ENCODE measurements at regions not wholly inside any gene's neighbourhood (a gene's known extent, or its start where the extent isn't known, plus 50 kb on each side); places are given as distances from the start of the nearest gene placed in this dataset.

DNA sequence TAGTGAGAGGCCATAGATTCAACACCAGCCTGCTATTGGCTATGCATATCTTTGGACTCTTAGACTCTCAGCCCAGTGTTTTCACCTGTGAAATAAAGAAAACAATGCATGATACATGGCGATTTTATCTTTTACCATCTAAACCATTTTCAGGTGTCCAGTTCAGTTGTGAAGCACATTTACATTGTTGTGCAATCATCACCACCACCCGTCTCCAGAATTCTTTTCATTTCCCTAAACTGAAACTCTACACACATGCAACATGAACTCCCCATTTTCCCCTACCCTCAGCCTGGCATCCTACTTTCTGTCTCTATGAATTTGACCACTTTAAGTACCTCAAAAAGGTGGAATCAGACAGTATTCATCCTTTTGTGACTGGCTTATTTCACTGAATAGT lies 420.6 kb downstream of the MED10 start:
- in situ Hi-C loops (cut with MboI; ENCODE audit: low pct_ligation_motif_present in 1 of 4, low pct_unique_long_range_greater_than_20kb in 1 of 4, low sequenced_read_pairs in 3 of 4) (no loop called here), intact Hi-C loops (cut with DNase I; ENCODE audit: low total_unique reads) (no loop called here)
- no peak overlapping the region for H3K27ac ChIP-seq
- no peaks in the 10 kb centered on the region for H3K9me3 ChIP-seq
- DNase-seq: no peak
- 84% methylated on average over 2 of the region's 2 CpGs for WGBS, 2 donors (ENCODE audit: low coverage in 1 of 2)
- H3K4me1 ChIP-seq: no peaks in the 10 kb centered on the region
- H3K27me3 ChIP-seq: no peaks in the 10 kb centered on the region
- no peak for TF ChIP-seq POLR2AphosphoS5 (IDR thresholded peaks at IDR 0.05)
- TF ChIP-seq, protein P1, sequence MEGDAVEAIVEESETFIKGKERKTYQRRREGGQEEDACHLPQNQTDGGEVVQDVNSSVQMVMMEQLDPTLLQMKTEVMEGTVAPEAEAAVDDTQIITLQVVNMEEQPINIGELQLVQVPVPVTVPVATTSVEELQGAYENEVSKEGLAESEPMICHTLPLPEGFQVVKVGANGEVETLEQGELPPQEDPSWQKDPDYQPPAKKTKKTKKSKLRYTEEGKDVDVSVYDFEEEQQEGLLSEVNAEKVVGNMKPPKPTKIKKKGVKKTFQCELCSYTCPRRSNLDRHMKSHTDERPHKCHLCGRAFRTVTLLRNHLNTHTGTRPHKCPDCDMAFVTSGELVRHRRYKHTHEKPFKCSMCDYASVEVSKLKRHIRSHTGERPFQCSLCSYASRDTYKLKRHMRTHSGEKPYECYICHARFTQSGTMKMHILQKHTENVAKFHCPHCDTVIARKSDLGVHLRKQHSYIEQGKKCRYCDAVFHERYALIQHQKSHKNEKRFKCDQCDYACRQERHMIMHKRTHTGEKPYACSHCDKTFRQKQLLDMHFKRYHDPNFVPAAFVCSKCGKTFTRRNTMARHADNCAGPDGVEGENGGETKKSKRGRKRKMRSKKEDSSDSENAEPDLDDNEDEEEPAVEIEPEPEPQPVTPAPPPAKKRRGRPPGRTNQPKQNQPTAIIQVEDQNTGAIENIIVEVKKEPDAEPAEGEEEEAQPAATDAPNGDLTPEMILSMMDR (IDR thresholded peaks at IDR 0.05): no peak
- no peak for TF ChIP-seq EP300 (IDR thresholded peaks at IDR 0.05; ENCODE audit: low read depth)
- no peak for TF ChIP-seq POLR2A (IDR thresholded peaks at IDR 0.05)
- no peaks in the 10 kb centered on the region for H3K36me3 ChIP-seq
- no peak overlapping the region for H3K4me3 ChIP-seq

DNA sequence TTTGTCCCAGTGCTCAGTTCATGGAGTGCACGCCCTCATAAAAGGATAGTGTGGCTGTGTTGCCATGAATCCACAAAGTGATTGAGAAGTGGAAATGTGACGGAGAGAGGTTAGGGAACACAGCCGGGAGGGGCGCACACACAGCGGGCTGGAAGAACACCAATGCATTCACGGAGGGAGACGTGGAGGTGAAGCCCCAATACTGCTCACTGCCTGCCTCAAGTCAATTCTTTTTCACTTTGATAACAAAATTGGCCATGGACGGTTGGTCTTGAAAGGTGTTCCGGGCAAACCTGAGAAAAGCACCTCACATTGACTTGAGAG lies 424.1 kb downstream of the MED10 start:
- no peaks in the 10 kb centered on the region for H3K4me1 ChIP-seq
- H3K4me3 ChIP-seq: no peak overlapping the region
- H3K9me3 ChIP-seq: no peaks in the 10 kb centered on the region
- H3K27ac ChIP-seq: no peak overlapping the region
- TF ChIP-seq POLR2A (IDR thresholded peaks at IDR 0.05): no peak
- no peak for TF ChIP-seq EP300 (IDR thresholded peaks at IDR 0.05; ENCODE audit: low read depth)
- TF ChIP-seq, protein P1 (IDR thresholded peaks at IDR 0.05): no peak
- intact Hi-C loops (cut with DNase I; ENCODE audit: low total_unique reads): no loop called here
- in situ Hi-C loops (cut with MboI; ENCODE audit: low pct_ligation_motif_present in 1 of 4, low pct_unique_long_range_greater_than_20kb in 1 of 4, low sequenced_read_pairs in 3 of 4): no loop called here
- no peak for DNase-seq
- H3K36me3 ChIP-seq: no peaks in the 10 kb centered on the region
- H3K27me3 ChIP-seq: no peaks in the 10 kb centered on the region
- WGBS, 2 donors (ENCODE audit: low coverage in 1 of 2): 77 to 100% methylated on average over 1 to 9 of the region's 9 CpGs

DNA sequence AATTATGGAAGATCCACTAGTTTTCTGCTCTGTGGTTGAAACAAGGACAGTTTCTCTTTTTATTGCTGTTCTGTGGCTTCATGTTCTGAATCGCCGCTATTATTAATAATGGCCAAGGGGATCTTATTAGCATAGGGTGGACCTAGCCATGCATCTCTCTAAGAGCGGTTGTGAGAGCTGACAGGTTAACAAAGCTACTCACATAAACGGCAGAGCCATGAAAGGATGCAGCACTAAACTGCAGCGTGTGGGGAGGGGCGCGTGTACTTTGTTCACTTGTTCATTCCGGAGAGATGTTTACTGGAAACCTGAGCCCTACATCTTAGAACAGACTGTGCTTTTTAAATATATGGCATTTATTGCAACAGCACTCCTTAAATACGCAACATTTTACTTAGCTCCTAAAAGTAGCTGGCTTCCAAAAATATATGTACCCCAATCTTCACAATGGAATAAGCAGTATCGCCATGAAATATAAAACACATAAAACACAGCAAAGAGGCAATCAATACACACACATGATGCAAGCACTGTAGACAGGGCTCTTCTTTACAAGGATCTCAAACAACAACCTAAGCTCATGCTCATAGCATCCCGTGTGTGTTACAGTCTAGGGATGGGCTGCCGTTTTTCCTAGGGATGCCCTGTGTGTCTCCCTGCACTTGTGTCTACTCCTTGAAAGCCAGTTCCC lies 424.6 kb downstream of the MED10 start:
- 58 to 84% methylated on average over 6 to 12 of the region's 12 CpGs for WGBS, 2 donors (ENCODE audit: low coverage in 1 of 2)
- no peaks in the 10 kb centered on the region for H3K36me3 ChIP-seq
- intact Hi-C loops (cut with DNase I; ENCODE audit: low total_unique reads) (no loop called here), in situ Hi-C loops (cut with MboI; ENCODE audit: low pct_ligation_motif_present in 1 of 4, low pct_unique_long_range_greater_than_20kb in 1 of 4, low sequenced_read_pairs in 3 of 4) (no loop called here)
- no peaks in the 10 kb centered on the region for H3K9me3 ChIP-seq
- no peak overlapping the region for H3K27ac ChIP-seq
- H3K4me3 ChIP-seq: no peak overlapping the region
- DNase-seq: no peak
- TF ChIP-seq POLR2A (IDR thresholded peaks at IDR 0.05) (no peak), EP300 (IDR thresholded peaks at IDR 0.05; ENCODE audit: low read depth) (no peak)
- TF ChIP-seq, protein P1 (IDR thresholded peaks at IDR 0.05): no peak
- H3K4me1 ChIP-seq: no peaks in the 10 kb centered on the region
- no peaks in the 10 kb centered on the region for H3K27me3 ChIP-seq

DNA sequence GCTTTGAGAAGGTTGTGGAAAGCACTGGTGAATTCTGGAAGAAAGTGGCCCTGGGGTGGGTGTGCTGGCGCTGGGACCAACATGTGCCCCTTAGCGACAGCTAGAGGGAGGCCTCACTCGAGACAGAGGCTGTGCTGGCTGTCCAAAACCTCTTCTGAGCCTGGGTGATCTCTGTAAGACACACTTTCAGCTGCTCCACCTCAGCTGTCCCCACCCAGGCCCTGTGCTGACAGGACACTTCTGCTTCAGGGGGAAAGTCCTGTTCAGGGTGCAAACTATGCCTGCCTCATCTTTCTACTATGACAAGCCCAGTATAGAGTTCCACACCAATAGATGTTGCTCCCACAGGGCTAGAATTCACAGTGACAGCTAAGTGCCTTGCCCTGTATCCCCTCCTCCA lies 426.4 kb downstream of the MED10 start:
- in situ Hi-C loops (cut with MboI; ENCODE audit: low pct_ligation_motif_present in 1 of 4, low pct_unique_long_range_greater_than_20kb in 1 of 4, low sequenced_read_pairs in 3 of 4) (no loop called here), intact Hi-C loops (cut with DNase I; ENCODE audit: low total_unique reads) (no loop called here)

More for the DNA sequence above, 426.4 kb downstream of the MED10 start:
- Histone ChIP-seq H3K4me1 (no peaks in the 10 kb centered on the region), H3K9me3 (no peaks in the 10 kb centered on the region), H3K27me3 (no peaks in the 10 kb centered on the region), H3K27ac (no peak overlapping the region), H3K4me3 (no peak overlapping the region), H3K36me3 (no peaks in the 10 kb centered on the region)
- 80% methylated on average over 3 of the region's 3 CpGs; no CpG with 5 or more reads in 1 of the 2 donors for WGBS, 2 donors (ENCODE audit: low coverage in 1 of 2)
- no peak for DNase-seq
- TF ChIP-seq POLR2A (IDR thresholded peaks at IDR 0.05) (no peak), POLR2AphosphoS5 (IDR thresholded peaks at IDR 0.05) (no peak), EP300 (IDR thresholded peaks at IDR 0.05; ENCODE audit: low read depth) (no peak)
- TF ChIP-seq, protein P1 (IDR thresholded peaks at IDR 0.05): no peak

Measured in transverse colon (tissue), 4 donors.